GM23338 (cell line): ENCODE measurements at regions not wholly inside any gene's neighbourhood (a gene's known extent, or its start where the extent isn't known, plus 50 kb on each side); places are given as distances from the start of the nearest gene placed in this dataset.

Experiments used
- ATAC-seq: fragments of 200-7000 bp; cut with Tn5 transposase; 3 replicates; pipeline ENCODE4 v1.9.1; 2020
- DNase-seq: peaks from one replicate; pipeline ENCODE4 v3.0.0-alpha.2; 2015; ENCODE audit warnings: low spot score
- H2AFZ ChIP-seq: fragments of 200-600 bp; sonication (generic); 2 replicates; pipeline ENCODE4 v1.8.0; 2016; ENCODE audit warnings: antibody characterized with exemption, mild to moderate bottlenecking, moderate library complexity
- H3F3A ChIP-seq: fragments of 200-600 bp; sonication (generic); replicated peaks from 2 replicates; pipeline ENCODE4 v1.8.0; 2017; ENCODE audit warnings: antibody characterized with exemption, mixed run types, low read depth
- H3K27ac ChIP-seq: fragments of 200-600 bp; sonication (generic); 2 replicates; pipeline ENCODE4 v1.6.1; 2016; ENCODE audit warnings: low read depth
- H3K27me3 ChIP-seq: fragments of 200-600 bp; sonication (generic); 2 replicates; pipeline ENCODE4 v1.8.0; 2016; ENCODE audit warnings: mild to moderate bottlenecking, mixed run types, moderate library complexity; ENCODE audit not compliant: insufficient read depth
- H3K36me3 ChIP-seq: fragments of 200-600 bp; sonication (generic); 2 replicates; pipeline ENCODE4 v1.8.0; 2016; ENCODE audit warnings: mild to moderate bottlenecking; ENCODE audit not compliant: insufficient read depth
- H3K4me1 ChIP-seq: fragments of 200-600 bp; sonication (generic); 2 replicates; pipeline ENCODE4 v1.8.0; 2016; ENCODE audit warnings: mild to moderate bottlenecking, moderate library complexity; ENCODE audit not compliant: insufficient read depth
- H3K4me2 ChIP-seq: fragments of 200-600 bp; sonication (generic); 2 replicates; pipeline ENCODE4 v1.7.1; 2017; ENCODE audit warnings: mixed run types
- H3K4me3 ChIP-seq: fragments of 200-600 bp; sonication (generic); 2 replicates; pipeline ENCODE4 v1.6.1; 2016; ENCODE audit warnings: mixed run types
- H3K79me2 ChIP-seq: fragments of 200-600 bp; sonication (generic); replicated peaks from 2 replicates; pipeline ENCODE4 v1.8.0; 2017; ENCODE audit warnings: mild to moderate bottlenecking; ENCODE audit not compliant: insufficient read depth
- H3K9me2 ChIP-seq: fragments of 200-600 bp; sonication (generic); 2 replicates; pipeline ENCODE4 v1.8.0; 2017; ENCODE audit not compliant: insufficient read depth
- H4K20me1 ChIP-seq: fragments of 200-600 bp; sonication (generic); replicated peaks from 2 replicates; pipeline ENCODE4 v1.8.0; 2017; ENCODE audit warnings: mild to moderate bottlenecking; ENCODE audit not compliant: insufficient read depth
- H3K27ac Mint-ChIP-seq: 2 replicates; pipeline ENCODE4 v1.8.0; 2020; ENCODE audit warnings: inconsistent platforms, mild to moderate bottlenecking, moderate library complexity, mixed read lengths
- H3K27me3 Mint-ChIP-seq: 3 replicates; pipeline ENCODE4 v1.8.0; 2022; ENCODE audit warnings: low read depth, mild to moderate bottlenecking, moderate library complexity, mixed read lengths, inconsistent platforms; ENCODE audit not compliant: insufficient read depth, poor library complexity
- H3K36me3 Mint-ChIP-seq: 3 replicates; pipeline ENCODE4 v1.8.0; 2021; ENCODE audit warnings: low read depth, mild to moderate bottlenecking, inconsistent platforms, moderate library complexity, mixed read lengths
- H3K4me1 Mint-ChIP-seq: 3 replicates; pipeline ENCODE4 v1.8.0; 2020; ENCODE audit warnings: mild to moderate bottlenecking, inconsistent platforms, mixed read lengths
- H3K4me3 Mint-ChIP-seq: 3 replicates; pipeline ENCODE4 v1.8.0; 2021; ENCODE audit warnings: moderate library complexity, mild to moderate bottlenecking, inconsistent platforms, mixed read lengths
- H3K9me3 Mint-ChIP-seq: 3 replicates; pipeline ENCODE4 v1.8.0; 2020; ENCODE audit warnings: moderate library complexity, mild to moderate bottlenecking, inconsistent platforms, mixed read lengths
- CREB1 ChIP-seq: fragments of 250-450 bp; sonication (Bioruptor Pico); IDR thresholded peaks from 2 replicates; pipeline ENCODE4 v1.5.0; 2020; ENCODE audit warnings: low read depth, mild to moderate bottlenecking, moderate library complexity
- EZH2 ChIP-seq: fragments of 200-600 bp; sonication (generic); IDR thresholded peaks from one replicate; pipeline ENCODE4 v1.8.0; 2017; ENCODE audit warnings: antibody characterized with exemption, mild to moderate bottlenecking, low read depth; ENCODE audit not compliant: unreplicated experiment
- EZH2phosphoT487 ChIP-seq: fragments of 200-600 bp; sonication (generic); IDR thresholded peaks from one replicate; pipeline ENCODE4 v1.8.1; 2018; ENCODE audit warnings: antibody characterized with exemption; ENCODE audit not compliant: unreplicated experiment
- JUNB ChIP-seq: IDR thresholded peaks from one replicate; pipeline ENCODE4 v1.6.1; 2016; ENCODE audit warnings: antibody characterized with exemption; ENCODE audit not compliant: unreplicated experiment
- NANOG ChIP-seq: IDR thresholded peaks from 2 replicates; pipeline ENCODE4 v1.6.1; 2016; ENCODE audit warnings: antibody characterized with exemption, borderline replicate concordance
- POLR2AphosphoS5 ChIP-seq: IDR thresholded peaks from 2 replicates; pipeline ENCODE4 v1.6.1; 2016; ENCODE audit warnings: antibody characterized with exemption, low read depth
- REST ChIP-seq: IDR thresholded peaks from one replicate; pipeline ENCODE4 v1.6.1; 2018; ENCODE audit warnings: antibody characterized with exemption; ENCODE audit not compliant: unreplicated experiment
- STAT1 ChIP-seq: IDR thresholded peaks from one replicate; pipeline ENCODE4 v1.6.1; 2016; ENCODE audit warnings: antibody characterized with exemption; ENCODE audit not compliant: unreplicated experiment
- ZNF114 ChIP-seq: fragments of 250-450 bp; sonication (Bioruptor Pico); IDR thresholded peaks from 2 replicates; pipeline ENCODE4 v1.5.0; 2020; ENCODE audit warnings: mild to moderate bottlenecking, moderate library complexity
- ZNF331 ChIP-seq: fragments of 250-450 bp; sonication (Bioruptor Pico); IDR thresholded peaks from 2 replicates; pipeline ENCODE4 v1.5.0; 2020; ENCODE audit warnings: low read depth, mild to moderate bottlenecking, moderate library complexity
- TF ChIP-seq, protein P1 (sequence below), 2 experiments: fragments of 200-600 bp in 1 of 2; sonication (generic) in 1 of 2; conservative IDR thresholded peaks; 2 replicates each; pipeline versions ENCODE4 v1.5.1 to v1.6.1; 2016 to 2017; ENCODE audit warnings: antibody characterized with exemption in 2 of 2, low read depth in 2 of 2, mild to moderate bottlenecking in 2 of 2, moderate library complexity in 1 of 2
- TF ChIP-seq, protein P2 (sequence below): IDR thresholded peaks from 2 replicates; pipeline ENCODE4 v1.6.1; 2016; ENCODE audit warnings: antibody characterized with exemption
- TF ChIP-seq, protein P3 (sequence below): fragments of 250-450 bp; sonication (Bioruptor Pico); IDR thresholded peaks from 2 replicates; pipeline ENCODE4 v1.5.0; 2020; ENCODE audit warnings: mild to moderate bottlenecking, moderate library complexity

DNA sequence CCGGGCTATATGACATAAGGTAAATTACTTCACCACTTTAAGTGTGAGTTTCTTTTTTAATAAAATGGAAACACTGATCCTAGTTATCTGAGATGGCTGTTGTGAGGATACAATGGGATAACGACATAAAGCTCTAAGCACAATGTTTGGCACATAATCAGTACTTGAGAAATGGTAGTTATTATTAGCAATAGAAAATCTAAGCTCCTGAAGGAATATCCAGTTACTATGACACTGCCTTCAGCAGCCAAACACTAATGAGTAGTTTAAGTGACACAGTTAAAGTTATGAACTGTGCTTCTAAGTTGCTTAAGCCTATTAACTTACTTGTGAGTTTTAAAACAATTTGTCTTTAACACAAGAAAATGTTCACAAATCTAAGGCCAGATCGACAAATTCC, 96.8 kb downstream of the ELAPOR2 start:
- Mint-ChIP-seq H3K9me3 (peaks cover 16% of the 10 kb centered on the region), H3K27ac (no peak overlapping the region), H3K27me3 (peaks cover 5% of the 10 kb centered on the region), H3K4me1 (peaks cover 34% of the 10 kb centered on the region), H3K4me3 (no peak overlapping the region), H3K36me3 (peaks cover 19% of the 10 kb centered on the region; the same call in 2 of the 3 replicates)
- Histone ChIP-seq H3K4me3 (no peak overlapping the region), H3K36me3 (no peaks in the 10 kb centered on the region), H2AFZ (no peak overlapping the region), H4K20me1 (no peaks in the 10 kb centered on the region), H3K27ac (no peak overlapping the region), H3F3A (no peaks in the 10 kb centered on the region), H3K4me2 (no peak overlapping the region), H3K9me2 (no peaks in the 10 kb centered on the region), H3K79me2 (peaks cover 62% of the 10 kb centered on the region), H3K27me3 (no peaks in the 10 kb centered on the region), H3K4me1 (peaks cover 36% of the 10 kb centered on the region)
- ATAC-seq: no peak
- no peak for DNase-seq
- TF ChIP-seq ZNF331 (no peak), POLR2AphosphoS5 (no peak), REST (no peak), EZH2phosphoT487 (no peak), ZNF114 (CRISPR knock-in tag) (no peak), JUNB (no peak), NANOG (no peak), CREB1 (no peak), EZH2 (no peak), STAT1 (no peak)
- TF ChIP-seq, protein P1, sequence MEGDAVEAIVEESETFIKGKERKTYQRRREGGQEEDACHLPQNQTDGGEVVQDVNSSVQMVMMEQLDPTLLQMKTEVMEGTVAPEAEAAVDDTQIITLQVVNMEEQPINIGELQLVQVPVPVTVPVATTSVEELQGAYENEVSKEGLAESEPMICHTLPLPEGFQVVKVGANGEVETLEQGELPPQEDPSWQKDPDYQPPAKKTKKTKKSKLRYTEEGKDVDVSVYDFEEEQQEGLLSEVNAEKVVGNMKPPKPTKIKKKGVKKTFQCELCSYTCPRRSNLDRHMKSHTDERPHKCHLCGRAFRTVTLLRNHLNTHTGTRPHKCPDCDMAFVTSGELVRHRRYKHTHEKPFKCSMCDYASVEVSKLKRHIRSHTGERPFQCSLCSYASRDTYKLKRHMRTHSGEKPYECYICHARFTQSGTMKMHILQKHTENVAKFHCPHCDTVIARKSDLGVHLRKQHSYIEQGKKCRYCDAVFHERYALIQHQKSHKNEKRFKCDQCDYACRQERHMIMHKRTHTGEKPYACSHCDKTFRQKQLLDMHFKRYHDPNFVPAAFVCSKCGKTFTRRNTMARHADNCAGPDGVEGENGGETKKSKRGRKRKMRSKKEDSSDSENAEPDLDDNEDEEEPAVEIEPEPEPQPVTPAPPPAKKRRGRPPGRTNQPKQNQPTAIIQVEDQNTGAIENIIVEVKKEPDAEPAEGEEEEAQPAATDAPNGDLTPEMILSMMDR (conservative IDR thresholded peaks at IDR 0.05; ENCODE audit: low read depth in 2 of 2): no peak
- TF ChIP-seq, protein P2, sequence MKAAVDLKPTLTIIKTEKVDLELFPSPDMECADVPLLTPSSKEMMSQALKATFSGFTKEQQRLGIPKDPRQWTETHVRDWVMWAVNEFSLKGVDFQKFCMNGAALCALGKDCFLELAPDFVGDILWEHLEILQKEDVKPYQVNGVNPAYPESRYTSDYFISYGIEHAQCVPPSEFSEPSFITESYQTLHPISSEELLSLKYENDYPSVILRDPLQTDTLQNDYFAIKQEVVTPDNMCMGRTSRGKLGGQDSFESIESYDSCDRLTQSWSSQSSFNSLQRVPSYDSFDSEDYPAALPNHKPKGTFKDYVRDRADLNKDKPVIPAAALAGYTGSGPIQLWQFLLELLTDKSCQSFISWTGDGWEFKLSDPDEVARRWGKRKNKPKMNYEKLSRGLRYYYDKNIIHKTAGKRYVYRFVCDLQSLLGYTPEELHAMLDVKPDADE: no peak
- TF ChIP-seq, protein P3, sequence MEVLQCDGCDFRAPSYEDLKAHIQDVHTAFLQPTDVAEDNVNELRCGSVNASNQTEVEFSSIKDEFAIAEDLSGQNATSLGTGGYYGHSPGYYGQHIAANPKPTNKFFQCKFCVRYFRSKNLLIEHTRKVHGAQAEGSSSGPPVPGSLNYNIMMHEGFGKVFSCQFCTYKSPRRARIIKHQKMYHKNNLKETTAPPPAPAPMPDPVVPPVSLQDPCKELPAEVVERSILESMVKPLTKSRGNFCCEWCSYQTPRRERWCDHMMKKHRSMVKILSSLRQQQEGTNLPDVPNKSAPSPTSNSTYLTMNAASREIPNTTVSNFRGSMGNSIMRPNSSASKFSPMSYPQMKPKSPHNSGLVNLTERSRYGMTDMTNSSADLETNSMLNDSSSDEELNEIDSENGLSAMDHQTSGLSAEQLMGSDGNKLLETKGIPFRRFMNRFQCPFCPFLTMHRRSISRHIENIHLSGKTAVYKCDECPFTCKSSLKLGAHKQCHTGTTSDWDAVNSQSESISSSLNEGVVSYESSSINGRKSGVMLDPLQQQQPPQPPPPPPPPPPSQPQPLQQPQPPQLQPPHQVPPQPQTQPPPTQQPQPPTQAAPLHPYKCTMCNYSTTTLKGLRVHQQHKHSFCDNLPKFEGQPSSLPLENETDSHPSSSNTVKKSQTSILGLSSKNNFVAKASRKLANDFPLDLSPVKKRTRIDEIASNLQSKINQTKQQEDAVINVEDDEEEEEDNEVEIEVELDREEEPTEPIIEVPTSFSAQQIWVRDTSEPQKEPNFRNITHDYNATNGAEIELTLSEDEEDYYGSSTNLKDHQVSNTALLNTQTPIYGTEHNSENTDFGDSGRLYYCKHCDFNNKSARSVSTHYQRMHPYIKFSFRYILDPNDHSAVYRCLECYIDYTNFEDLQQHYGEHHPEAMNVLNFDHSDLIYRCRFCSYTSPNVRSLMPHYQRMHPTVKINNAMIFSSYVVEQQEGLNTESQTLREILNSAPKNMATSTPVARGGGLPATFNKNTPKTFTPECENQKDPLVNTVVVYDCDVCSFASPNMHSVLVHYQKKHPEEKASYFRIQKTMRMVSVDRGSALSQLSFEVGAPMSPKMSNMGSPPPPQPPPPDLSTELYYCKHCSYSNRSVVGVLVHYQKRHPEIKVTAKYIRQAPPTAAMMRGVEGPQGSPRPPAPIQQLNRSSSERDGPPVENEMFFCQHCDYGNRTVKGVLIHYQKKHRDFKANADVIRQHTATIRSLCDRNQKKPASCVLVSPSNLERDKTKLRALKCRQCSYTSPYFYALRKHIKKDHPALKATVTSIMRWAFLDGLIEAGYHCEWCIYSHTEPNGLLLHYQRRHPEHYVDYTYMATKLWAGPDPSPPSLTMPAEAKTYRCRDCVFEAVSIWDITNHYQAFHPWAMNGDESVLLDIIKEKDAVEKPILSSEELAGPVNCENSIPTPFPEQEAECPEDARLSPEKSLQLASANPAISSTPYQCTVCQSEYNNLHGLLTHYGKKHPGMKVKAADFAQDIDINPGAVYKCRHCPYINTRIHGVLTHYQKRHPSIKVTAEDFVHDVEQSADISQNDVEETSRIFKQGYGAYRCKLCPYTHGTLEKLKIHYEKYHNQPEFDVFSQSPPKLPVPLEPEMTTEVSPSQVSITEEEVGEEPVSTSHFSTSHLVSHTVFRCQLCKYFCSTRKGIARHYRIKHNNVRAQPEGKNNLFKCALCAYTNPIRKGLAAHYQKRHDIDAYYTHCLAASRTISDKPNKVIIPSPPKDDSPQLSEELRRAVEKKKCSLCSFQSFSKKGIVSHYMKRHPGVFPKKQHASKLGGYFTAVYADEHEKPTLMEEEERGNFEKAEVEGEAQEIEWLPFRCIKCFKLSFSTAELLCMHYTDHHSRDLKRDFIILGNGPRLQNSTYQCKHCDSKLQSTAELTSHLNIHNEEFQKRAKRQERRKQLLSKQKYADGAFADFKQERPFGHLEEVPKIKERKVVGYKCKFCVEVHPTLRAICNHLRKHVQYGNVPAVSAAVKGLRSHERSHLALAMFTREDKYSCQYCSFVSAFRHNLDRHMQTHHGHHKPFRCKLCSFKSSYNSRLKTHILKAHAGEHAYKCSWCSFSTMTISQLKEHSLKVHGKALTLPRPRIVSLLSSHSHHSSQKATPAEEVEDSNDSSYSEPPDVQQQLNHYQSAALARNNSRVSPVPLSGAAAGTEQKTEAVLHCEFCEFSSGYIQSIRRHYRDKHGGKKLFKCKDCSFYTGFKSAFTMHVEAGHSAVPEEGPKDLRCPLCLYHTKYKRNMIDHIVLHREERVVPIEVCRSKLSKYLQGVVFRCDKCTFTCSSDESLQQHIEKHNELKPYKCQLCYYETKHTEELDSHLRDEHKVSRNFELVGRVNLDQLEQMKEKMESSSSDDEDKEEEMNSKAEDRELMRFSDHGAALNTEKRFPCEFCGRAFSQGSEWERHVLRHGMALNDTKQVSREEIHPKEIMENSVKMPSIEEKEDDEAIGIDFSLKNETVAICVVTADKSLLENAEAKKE (CRISPR knock-in tag): no peak
